GM19324 (cell line): ENCODE measurements at regions not wholly inside any gene's neighbourhood (a gene's known extent, or its start where the extent isn't known, plus 50 kb on each side); places are given as distances from the start of the nearest gene placed in this dataset.

Experiments
- ATAC-seq: cut with Tn5 transposase; IDR thresholded peaks from one replicate; pipeline ENCODE4 v1.9.1; 2021; ENCODE audit warnings: mild to moderate bottlenecking, moderate library complexity; ENCODE audit not compliant: unreplicated experiment, low FRiP score

GRCh38 chr5:125034331-125034730 lies 287.9 kb upstream of the ZNF608 start:
- no peak for ATAC-seq

- no peak for ATAC-seq
These were observed 290.1 kb upstream of the ZNF608 start for GRCh38 chr5:125036494-125036893.

- no peak for ATAC-seq
These were observed 290.6 kb upstream of the ZNF608 start for GRCh38 chr5:125037020-125037419.

- no peak for ATAC-seq
These were observed 291.1 kb upstream of the ZNF608 start for GRCh38 chr5:125037530-125037929.

- no peak for ATAC-seq
These were observed 292.0 kb upstream of the ZNF608 start for GRCh38 chr5:125038477-125038876.

GRCh38 chr5:125041798-125042197 lies 295.4 kb upstream of the ZNF608 start:
- ATAC-seq = no peak

- ATAC-seq = no peak
These were observed 295.9 kb upstream of the ZNF608 start for GRCh38 chr5:125042261-125042890.

- ATAC-seq = no peak
These were observed 297.4 kb upstream of the ZNF608 start for GRCh38 chr5:125043781-125044391.

- no peak for ATAC-seq
These were observed 298.2 kb upstream of the ZNF608 start for GRCh38 chr5:125044491-125045282.

GRCh38 chr5:125045646-125046045 lies 299.2 kb upstream of the ZNF608 start:
- no peak for ATAC-seq

- ATAC-seq = no peak
These were observed 300.4 kb upstream of the ZNF608 start for GRCh38 chr5:125046838-125047237.

- ATAC-seq = no peak
These were observed 301.4 kb upstream of the ZNF608 start for GRCh38 chr5:125047871-125048270.

- ATAC-seq = no peak
These were observed 303.6 kb upstream of the ZNF608 start for GRCh38 chr5:125049721-125050702.

- ATAC-seq = no peak
These were observed 304.5 kb upstream of the ZNF608 start for GRCh38 chr5:125050926-125051325.

- ATAC-seq = no peak
These were observed 306.1 kb upstream of the ZNF608 start for GRCh38 chr5:125052584-125052983.

- no peak for ATAC-seq
These were observed 306.7 kb upstream of the ZNF608 start for GRCh38 chr5:125053179-125053578.

- ATAC-seq = no peak
These were observed 307.7 kb upstream of the ZNF608 start for GRCh38 chr5:125054146-125054545.

GRCh38 chr5:125056671-125057485 lies 310.4 kb upstream of the ZNF608 start:
- ATAC-seq = no peak

GRCh38 chr5:125057912-125058826 lies 311.7 kb upstream of the ZNF608 start:
- no peak for ATAC-seq
